ENCODE measurements at regions not wholly inside any gene's neighbourhood (a gene's known extent, or its start where the extent isn't known, plus 50 kb on each side); places are given as distances from the start of the nearest gene placed in this dataset.

DNA sequence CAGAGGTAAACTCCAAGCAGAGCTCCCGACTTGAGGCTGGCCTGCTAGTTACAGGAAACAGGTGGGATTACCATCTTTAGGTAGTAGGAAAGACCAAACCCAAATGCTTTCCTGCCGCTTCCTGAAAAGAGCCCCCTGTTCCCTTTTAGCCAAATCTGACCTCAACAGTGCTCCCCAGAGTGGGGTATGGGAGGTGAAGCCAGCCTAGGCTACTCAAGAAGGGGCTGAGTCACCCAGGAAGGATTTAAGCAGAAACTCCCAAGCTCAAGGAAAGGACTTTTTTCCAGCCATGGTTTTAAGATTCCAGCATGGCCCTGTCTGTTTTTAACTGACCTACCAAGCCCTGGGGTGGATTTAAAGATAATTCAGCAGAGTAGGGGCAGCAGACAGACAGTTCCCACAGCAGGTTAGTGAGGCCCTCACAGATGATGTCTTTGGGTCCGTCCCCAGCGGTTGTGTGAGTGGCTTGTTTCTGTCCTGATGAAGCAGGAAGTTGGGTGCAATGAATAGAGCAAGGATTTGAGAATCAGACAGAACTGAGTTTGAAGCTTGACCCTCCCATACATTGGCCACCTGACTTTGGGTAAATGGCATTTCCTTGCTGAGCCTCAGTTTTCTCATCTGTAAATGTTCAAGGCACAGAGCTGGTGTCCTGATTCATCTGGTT, 76.9 kb upstream of the MAFB start:
- Histone ChIP-seq H3K4me1 (ENCODE audit: control insufficient read depth, low read depth, low read length) (no peaks in the 10 kb centered on the region), H3K9ac (ENCODE audit: low read length) (no peak overlapping the region), H2BK5ac (ENCODE audit: low read length) (no peak overlapping the region), H3K18ac (ENCODE audit: low read length) (no peak overlapping the region), H3K23ac (ENCODE audit: low read length) (no peak overlapping the region), H3K4me2 (ENCODE audit: low read length) (no peak overlapping the region), H3K79me1 (ENCODE audit: low read length) (no peaks in the 10 kb centered on the region), H2BK15ac (replicated peaks; ENCODE audit: low read depth) (no peak overlapping the region), H3K27ac (ENCODE audit: low read depth, low read length) (no peak overlapping the region), H3K4ac (ENCODE audit: low read depth, low read length) (no peak overlapping the region), H3K36me3 (ENCODE audit: control insufficient read depth, insufficient read depth, low read length) (no peaks in the 10 kb centered on the region), H3K4me3 (ENCODE audit: low read length) (no peak overlapping the region), H4K8ac (ENCODE audit: low read depth, low read length) (no peak overlapping the region), H2BK120ac (ENCODE audit: low read depth, low read length) (no peak overlapping the region), H3K56ac (ENCODE audit: low read length) (no peak overlapping the region), H3K79me2 (ENCODE audit: control insufficient read depth, insufficient read depth, low read length) (no peaks in the 10 kb centered on the region), H2AK5ac (ENCODE audit: low read length) (no peak overlapping the region), H3K27me3 (ENCODE audit: insufficient read depth, low read length, poor library complexity) (no peaks in the 10 kb centered on the region), H4K5ac (ENCODE audit: low read length) (no peak overlapping the region)
- no CpG with 5 or more reads among the region's 4 CpGs for WGBS (ENCODE audit: extremely low coverage, insufficient coverage, low lambda C conversion rate)
- DNase-seq: peak; percentile 25

GRCh38 chr20:40766790-40767614, 78.0 kb upstream of the MAFB start:
- Histone ChIP-seq H2AK5ac (ENCODE audit: low read length) (no peak overlapping the region), H3K79me1 (ENCODE audit: low read length) (no peaks in the 10 kb centered on the region), H4K5ac (ENCODE audit: low read length) (no peak overlapping the region), H2BK15ac (replicated peaks; ENCODE audit: low read depth) (no peak overlapping the region), H3K79me2 (ENCODE audit: control insufficient read depth, insufficient read depth, low read length) (no peaks in the 10 kb centered on the region), H2BK120ac (ENCODE audit: low read depth, low read length) (no peak overlapping the region), H3K4me3 (ENCODE audit: low read length) (no peak overlapping the region), H2BK5ac (ENCODE audit: low read length) (no peak overlapping the region), H3K18ac (ENCODE audit: low read length) (no peak overlapping the region), H3K36me3 (ENCODE audit: control insufficient read depth, insufficient read depth, low read length) (no peaks in the 10 kb centered on the region), H3K4ac (ENCODE audit: low read depth, low read length) (no peak overlapping the region), H3K4me1 (ENCODE audit: control insufficient read depth, low read depth, low read length) (no peaks in the 10 kb centered on the region), H3K23ac (ENCODE audit: low read length) (no peak overlapping the region), H3K9ac (ENCODE audit: low read length) (no peak overlapping the region), H3K27me3 (ENCODE audit: insufficient read depth, low read length, poor library complexity) (no peaks in the 10 kb centered on the region), H3K27ac (ENCODE audit: low read depth, low read length) (no peak overlapping the region), H4K8ac (ENCODE audit: low read depth, low read length) (no peak overlapping the region), H3K4me2 (ENCODE audit: low read length) (no peak overlapping the region), H3K56ac (ENCODE audit: low read length) (no peak overlapping the region)
- no peak for DNase-seq
- no CpG with 5 or more reads among the region's 5 CpGs for WGBS (ENCODE audit: extremely low coverage, insufficient coverage, low lambda C conversion rate)

GRCh38 chr20:40767615-40767924, 78.5 kb upstream of the MAFB start:
- H3K18ac ChIP-seq (ENCODE audit: low read length): no peak overlapping the region
- no peak overlapping the region for H3K4me2 ChIP-seq (ENCODE audit: low read length)
- H3K79me1 ChIP-seq (ENCODE audit: low read length): no peaks in the 10 kb centered on the region
- no peak overlapping the region for H3K23ac ChIP-seq (ENCODE audit: low read length)
- H3K4ac ChIP-seq (ENCODE audit: low read depth, low read length): no peak overlapping the region
- no peak overlapping the region for H3K9ac ChIP-seq (ENCODE audit: low read length)
- no peak overlapping the region for H2BK15ac ChIP-seq (replicated peaks; ENCODE audit: low read depth)
- H2AK5ac ChIP-seq (ENCODE audit: low read length): no peak overlapping the region
- H2BK120ac ChIP-seq (ENCODE audit: low read depth, low read length): no peak overlapping the region
- H3K56ac ChIP-seq (ENCODE audit: low read length): no peak overlapping the region
- H3K79me2 ChIP-seq (ENCODE audit: control insufficient read depth, insufficient read depth, low read length): no peaks in the 10 kb centered on the region
- H3K36me3 ChIP-seq (ENCODE audit: control insufficient read depth, insufficient read depth, low read length): no peaks in the 10 kb centered on the region
- no peaks in the 10 kb centered on the region for H3K27me3 ChIP-seq (ENCODE audit: insufficient read depth, low read length, poor library complexity)
- H3K4me3 ChIP-seq (ENCODE audit: low read length): no peak overlapping the region
- no peak overlapping the region for H2BK5ac ChIP-seq (ENCODE audit: low read length)
- no peaks in the 10 kb centered on the region for H3K4me1 ChIP-seq (ENCODE audit: control insufficient read depth, low read depth, low read length)
- DNase-seq: no peak
- no peak overlapping the region for H3K27ac ChIP-seq (ENCODE audit: low read depth, low read length)
- WGBS (ENCODE audit: extremely low coverage, insufficient coverage, low lambda C conversion rate): no CpG with 5 or more reads among the region's 3 CpGs
- no peak overlapping the region for H4K8ac ChIP-seq (ENCODE audit: low read depth, low read length)
- H4K5ac ChIP-seq (ENCODE audit: low read length): no peak overlapping the region

DNA sequence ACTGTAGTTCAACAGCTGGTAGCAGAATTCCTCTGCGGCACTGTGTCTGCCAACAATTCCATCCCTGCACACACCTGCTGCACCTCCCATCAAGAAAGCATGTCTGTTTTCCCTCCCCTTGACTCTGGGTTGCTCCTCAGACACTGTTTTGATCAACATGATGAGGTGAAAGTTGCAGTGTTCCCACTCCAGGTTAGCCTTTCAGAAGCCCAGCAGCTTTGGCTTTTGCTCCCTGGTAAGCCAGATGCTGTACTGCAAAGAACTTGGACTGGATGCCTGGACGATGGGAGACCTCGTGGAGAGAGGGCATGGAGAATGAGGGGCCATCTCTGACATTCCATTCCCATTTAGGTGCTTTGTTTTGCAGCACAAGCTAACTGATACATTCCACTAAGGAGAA, 79.1 kb upstream of the MAFB start:
- Histone ChIP-seq H3K9ac (ENCODE audit: low read length) (no peak overlapping the region), H4K8ac (ENCODE audit: low read depth, low read length) (no peak overlapping the region), H3K4me1 (ENCODE audit: control insufficient read depth, low read depth, low read length) (no peaks in the 10 kb centered on the region), H3K79me1 (ENCODE audit: low read length) (no peaks in the 10 kb centered on the region), H3K36me3 (ENCODE audit: control insufficient read depth, insufficient read depth, low read length) (no peaks in the 10 kb centered on the region), H3K18ac (ENCODE audit: low read length) (no peak overlapping the region), H3K4me3 (ENCODE audit: low read length) (no peak overlapping the region), H3K79me2 (ENCODE audit: control insufficient read depth, insufficient read depth, low read length) (no peaks in the 10 kb centered on the region), H2BK5ac (ENCODE audit: low read length) (no peak overlapping the region), H3K4ac (ENCODE audit: low read depth, low read length) (no peak overlapping the region), H4K5ac (ENCODE audit: low read length) (no peak overlapping the region), H2BK15ac (replicated peaks; ENCODE audit: low read depth) (no peak overlapping the region), H2AK5ac (ENCODE audit: low read length) (no peak overlapping the region), H3K27ac (ENCODE audit: low read depth, low read length) (no peak overlapping the region), H3K27me3 (ENCODE audit: insufficient read depth, low read length, poor library complexity) (no peaks in the 10 kb centered on the region), H3K56ac (ENCODE audit: low read length) (no peak overlapping the region), H3K23ac (ENCODE audit: low read length) (no peak overlapping the region), H3K4me2 (ENCODE audit: low read length) (no peak overlapping the region), H2BK120ac (ENCODE audit: low read depth, low read length) (no peak overlapping the region)
- no CpG with 5 or more reads among the region's 3 CpGs for WGBS (ENCODE audit: extremely low coverage, insufficient coverage, low lambda C conversion rate)
- DNase-seq: no peak

DNA sequence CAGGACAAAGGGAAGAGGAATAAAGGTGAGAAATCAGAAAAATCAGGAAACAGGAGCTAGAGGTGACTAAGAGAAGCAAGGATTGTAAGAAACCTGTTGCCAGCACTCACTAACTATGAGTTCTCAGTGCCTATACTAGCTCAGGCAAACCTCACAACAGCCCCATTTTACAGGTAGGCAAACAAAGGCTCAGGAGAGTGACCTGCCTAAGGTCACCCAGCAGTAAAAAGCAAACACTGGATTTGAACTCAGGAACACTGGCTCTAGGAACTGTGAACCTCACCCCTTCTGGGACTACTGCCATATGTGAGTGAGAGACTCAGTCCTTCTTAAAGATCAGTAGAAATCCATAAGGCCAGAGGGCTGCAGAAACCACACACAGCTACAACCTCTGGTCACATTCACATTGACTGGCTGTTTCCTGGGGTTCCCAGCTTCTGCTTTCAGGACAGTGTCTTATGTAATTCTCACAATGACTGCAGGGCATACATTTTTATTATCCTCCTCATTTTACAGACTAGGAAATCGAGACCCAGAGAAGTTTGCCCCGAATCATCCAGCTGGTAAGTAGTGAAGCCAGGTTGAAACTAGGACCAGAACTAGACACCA, 80.7 kb upstream of the MAFB start:
- no CpG with 5 or more reads among the region's 2 CpGs for WGBS (ENCODE audit: extremely low coverage, insufficient coverage, low lambda C conversion rate)
- H4K8ac ChIP-seq (ENCODE audit: low read depth, low read length): no peak overlapping the region
- no peaks in the 10 kb centered on the region for H3K4me1 ChIP-seq (ENCODE audit: control insufficient read depth, low read depth, low read length)
- H3K27me3 ChIP-seq (ENCODE audit: insufficient read depth, low read length, poor library complexity): no peaks in the 10 kb centered on the region
- H2AK5ac ChIP-seq (ENCODE audit: low read length): no peak overlapping the region
- H3K4ac ChIP-seq (ENCODE audit: low read depth, low read length): no peak overlapping the region
- H3K4me2 ChIP-seq (ENCODE audit: low read length): no peak overlapping the region
- H3K79me2 ChIP-seq (ENCODE audit: control insufficient read depth, insufficient read depth, low read length): no peaks in the 10 kb centered on the region
- no peak overlapping the region for H3K9ac ChIP-seq (ENCODE audit: low read length)
- H3K4me3 ChIP-seq (ENCODE audit: low read length): no peak overlapping the region
- H2BK120ac ChIP-seq (ENCODE audit: low read depth, low read length): no peak overlapping the region
- H4K5ac ChIP-seq (ENCODE audit: low read length): no peak overlapping the region
- no peak overlapping the region for H3K23ac ChIP-seq (ENCODE audit: low read length)
- no peak overlapping the region for H3K56ac ChIP-seq (ENCODE audit: low read length)
- H3K18ac ChIP-seq (ENCODE audit: low read length): no peak overlapping the region
- H3K79me1 ChIP-seq (ENCODE audit: low read length): no peaks in the 10 kb centered on the region
- H2BK15ac ChIP-seq (replicated peaks; ENCODE audit: low read depth): no peak overlapping the region
- no peak overlapping the region for H2BK5ac ChIP-seq (ENCODE audit: low read length)
- DNase-seq: no peak
- no peak overlapping the region for H3K27ac ChIP-seq (ENCODE audit: low read depth, low read length)
- no peaks in the 10 kb centered on the region for H3K36me3 ChIP-seq (ENCODE audit: control insufficient read depth, insufficient read depth, low read length)

Data from mesendoderm (in vitro differentiated cells).